Ureter (tissue), 1 donor: ENCODE measurements at regions not wholly inside any gene's neighbourhood (a gene's known extent, or its start where the extent isn't known, plus 50 kb on each side); places are given as distances from the start of the nearest gene placed in this dataset.

Experiments
- DNase-seq: peaks from one replicate; pipeline ENCODE4 v3.0.0-alpha.2; 2020; ENCODE audit warnings: low spot score
- donor health status: DM: yes; HTN: yes; CAD: no.

DNA sequence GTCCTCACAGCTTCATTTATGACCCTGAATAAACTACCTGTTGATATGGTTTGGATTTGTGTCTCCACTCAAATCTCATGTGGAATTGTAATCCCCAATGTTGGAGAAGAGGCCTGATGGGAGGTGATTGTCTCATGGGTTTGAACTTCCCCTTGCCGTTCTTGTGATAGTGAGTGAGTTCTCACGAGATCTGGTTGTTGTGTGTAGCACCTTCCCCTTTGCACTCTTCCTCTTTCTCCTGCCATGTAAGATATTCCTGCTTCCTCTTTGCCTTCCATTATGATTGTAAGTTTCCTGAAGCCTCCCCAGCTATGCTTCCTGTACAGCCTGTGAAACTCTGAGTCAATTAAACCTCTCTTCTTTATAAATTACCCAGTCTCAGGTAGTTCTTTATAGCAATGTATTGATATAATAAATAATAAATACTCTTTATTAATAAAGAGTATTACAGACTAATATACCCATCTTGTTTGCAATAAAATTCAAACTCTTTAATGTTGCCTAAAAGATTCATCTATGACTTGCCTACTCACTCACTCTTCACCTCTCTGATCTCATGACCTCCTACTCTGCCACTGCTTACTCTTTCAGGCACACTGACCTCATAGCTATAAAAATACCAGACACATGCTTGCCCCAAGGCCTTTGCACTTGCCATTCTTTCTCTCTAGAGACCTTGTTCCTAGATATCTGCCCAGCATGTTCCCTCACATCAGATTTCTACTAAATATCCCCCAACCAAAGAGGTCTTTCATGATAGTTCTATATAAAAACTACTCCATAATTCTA lies 256.4 kb upstream of the MARCKS start:
- DNase-seq: no peak

DNA sequence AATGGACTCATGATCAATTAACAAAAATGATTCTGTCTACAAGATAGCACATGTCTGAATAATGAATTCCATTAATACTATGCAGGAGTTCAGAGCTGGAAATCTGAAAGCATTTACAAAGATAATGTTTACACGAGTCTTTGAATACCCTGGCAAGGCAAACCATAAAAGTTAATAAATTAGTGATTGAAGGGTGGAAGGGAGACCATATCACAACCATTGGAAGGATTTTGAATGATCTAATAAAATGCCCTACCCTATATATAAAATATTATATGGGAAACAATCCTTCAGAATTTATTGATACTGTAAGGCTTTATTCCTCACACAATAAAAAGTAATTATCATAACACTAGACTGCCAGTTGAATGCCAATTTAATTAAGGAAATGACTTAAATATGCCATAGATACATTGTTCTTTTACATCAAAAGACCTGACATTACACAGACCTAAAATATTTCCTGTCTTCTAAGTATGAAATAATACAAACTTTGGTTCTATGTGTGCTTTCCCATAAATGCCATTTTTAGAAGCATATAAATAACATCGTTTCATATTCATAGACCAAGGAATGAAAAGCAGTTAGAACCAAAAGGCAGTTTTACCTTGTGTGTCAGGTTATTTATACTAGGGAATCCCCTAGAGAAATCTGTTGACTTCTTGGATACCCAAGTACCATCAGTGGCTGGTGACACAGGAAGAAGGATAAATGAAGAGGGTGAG lies 249.2 kb upstream of the MARCKS start:
- DNase-seq: no peak

DNA sequence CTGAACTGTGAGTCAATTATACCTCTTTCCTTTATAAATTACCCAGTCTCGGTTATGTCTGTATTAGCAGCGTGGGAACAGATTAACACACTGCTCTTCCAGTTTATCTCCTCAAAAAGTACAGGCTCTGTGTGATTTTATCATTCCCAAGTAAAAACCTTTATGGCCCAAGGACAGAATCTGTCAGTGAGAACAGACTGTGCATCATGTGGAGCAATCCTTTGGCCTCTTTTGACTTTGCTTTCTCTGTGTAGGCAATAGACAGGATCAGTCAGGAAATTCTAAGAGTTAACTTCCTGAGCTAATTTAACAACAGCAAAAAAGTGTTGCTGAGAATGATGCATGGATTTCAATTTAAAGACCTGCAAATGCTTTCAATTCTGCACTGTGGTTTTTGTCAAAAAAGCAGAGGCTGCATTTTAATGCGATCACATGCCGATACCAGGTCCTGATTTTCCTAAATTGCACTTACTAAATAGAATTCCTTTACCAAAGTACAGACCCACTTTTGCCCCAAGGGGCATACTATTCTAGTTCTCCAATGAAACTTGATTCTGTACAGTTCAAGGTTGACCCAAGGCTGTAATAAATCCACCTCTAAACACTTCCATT lies 246.7 kb upstream of the MARCKS start:
- DNase-seq: no peak

DNA sequence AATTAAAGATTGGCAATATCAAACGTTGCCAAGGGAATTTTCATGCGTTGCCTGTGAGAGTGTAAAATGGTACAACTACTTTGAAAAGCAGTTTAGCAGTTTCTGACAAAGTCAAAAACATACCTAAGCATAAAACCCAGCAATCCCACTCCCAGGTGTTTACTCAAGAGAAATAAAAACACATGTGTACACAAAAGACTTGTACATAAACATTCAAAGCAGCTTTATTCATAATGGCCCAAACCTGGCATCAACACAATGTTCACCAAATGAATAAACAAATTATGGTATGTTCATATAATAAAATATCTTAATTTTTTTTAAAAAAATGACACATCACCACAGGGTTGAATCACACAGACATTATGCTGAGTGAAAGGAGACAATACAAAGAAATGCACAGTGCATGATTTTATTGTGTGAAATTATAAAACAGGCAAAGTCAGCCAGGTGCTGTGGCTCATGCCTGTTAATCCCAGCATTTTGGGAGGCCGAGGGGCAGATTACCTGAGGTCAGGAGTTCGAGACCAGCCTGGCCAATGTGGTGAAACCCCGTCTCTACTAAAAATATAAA lies 240.4 kb upstream of the MARCKS start:
- DNase-seq: no peak

DNA sequence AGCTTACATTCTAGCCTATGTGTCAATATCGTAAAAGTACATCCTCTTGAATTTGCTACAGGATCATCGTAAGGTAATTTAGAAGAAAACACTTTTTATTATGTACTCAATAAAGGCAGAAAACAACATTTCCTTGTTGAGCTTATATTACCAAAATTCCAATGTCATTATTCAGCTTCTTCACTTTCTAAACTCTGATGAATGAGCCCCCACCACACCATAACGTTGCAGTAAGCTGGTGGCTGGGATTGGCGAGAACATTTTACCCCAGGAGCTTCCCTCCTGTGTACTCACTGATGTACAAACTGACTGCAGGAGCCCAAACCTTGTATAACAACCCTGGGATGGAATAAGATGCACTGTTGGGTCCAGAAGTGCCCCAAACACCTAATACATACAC lies 238.1 kb upstream of the MARCKS start:
- no peak for DNase-seq

DNA sequence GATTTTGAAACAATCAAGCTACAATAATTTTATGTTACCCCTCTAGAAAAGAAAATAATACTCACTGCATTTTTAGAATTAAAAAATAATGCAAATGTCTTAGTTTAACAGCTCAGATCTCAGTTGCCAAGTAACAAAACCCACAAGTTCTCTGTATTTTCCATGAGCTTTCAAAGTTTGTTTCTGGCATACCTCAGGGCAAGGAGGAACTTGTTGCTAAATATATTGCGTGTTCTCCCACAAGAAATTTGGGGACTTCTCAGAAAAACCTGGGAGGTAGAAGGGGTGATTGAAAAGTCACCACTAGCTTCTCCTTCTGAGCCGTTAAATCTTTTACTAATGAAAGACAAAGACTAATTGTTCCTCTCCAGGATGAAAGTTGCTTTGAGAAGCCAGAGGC lies 236.8 kb upstream of the MARCKS start:
- DNase-seq: no peak

DNA sequence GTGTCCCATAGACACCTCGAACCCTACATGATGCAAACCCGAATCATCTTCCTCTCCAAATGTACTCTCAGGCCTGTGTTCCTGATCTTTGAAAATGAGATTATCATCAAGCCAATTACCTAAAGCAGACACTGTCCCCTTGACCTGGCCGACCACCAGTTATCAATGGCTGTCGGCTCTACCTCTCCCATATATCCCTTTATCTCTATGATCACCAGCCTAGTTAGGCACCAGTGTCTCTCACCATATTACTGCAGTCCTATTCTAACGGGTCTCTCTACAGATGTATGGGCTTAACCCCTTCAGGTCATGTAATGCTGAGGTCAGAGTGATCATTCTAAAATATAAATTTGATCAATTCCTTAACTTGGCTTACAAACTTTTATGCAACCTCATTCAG lies 234.9 kb upstream of the MARCKS start:
- no peak for DNase-seq

DNA sequence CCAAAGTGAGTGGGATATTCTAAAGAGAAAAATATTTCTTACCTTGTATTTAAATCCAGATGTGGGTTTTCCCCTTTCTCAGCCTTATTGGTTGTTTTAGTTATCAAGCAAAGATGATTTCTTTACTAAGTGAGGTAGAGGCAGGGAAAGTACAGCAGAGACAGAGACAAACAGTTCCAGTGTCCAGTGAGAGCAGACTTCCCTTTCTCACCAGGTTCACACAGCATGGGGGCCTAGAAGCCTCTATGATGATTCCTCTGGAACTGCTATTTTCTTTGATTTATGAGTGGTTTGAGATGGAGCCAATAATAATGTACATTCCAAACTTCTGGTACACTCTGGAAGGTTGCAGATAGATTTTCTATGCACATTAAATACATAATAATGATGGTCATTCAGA lies 234.0 kb upstream of the MARCKS start:
- DNase-seq: no peak

- DNase-seq: no peak
Observed at GRCh38 chr6:113625850-113626249, 231.3 kb upstream of the MARCKS start.

DNA sequence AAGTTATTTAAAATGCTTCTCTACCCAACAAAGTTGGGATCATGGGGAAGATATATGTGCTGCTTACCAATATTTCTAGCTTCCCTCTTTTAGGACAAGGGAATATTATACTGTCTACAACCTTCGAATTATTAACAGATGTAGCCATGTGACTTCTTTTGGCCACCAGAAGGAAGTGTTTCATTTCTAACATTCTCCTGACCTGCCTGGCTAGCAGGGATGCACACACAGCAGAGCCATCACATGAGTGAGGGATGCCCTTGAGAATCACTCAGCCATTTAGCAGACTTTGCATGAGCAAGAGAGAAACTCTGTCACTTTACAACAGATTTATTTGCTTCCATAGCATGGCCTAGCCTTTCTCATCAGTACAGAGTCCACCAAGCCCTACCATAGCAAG lies 230.7 kb upstream of the MARCKS start:
- DNase-seq: no peak

GRCh38 chr6:113627480-113627879 lies 229.7 kb upstream of the MARCKS start:
- no peak for DNase-seq

DNA sequence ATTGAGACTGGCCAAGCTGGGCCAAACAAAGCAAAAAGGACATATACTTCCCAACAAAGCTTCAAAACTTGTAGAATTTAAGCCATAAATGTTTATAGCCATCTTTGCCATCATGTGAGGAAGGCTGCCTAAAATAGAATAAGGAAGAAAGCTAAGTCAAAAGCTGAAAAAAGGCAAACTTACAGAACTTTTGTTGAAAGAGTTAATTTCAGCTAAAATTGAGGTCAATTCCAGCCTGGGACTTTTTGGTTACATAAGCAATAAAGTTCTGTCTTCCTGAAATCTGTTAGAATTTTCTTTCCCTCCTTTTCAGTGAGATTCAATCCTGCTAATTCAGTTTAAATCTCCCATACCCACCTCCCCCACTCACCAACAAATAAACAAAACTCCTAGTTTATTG lies 227.9 kb upstream of the MARCKS start:
- no peak for DNase-seq

DNA sequence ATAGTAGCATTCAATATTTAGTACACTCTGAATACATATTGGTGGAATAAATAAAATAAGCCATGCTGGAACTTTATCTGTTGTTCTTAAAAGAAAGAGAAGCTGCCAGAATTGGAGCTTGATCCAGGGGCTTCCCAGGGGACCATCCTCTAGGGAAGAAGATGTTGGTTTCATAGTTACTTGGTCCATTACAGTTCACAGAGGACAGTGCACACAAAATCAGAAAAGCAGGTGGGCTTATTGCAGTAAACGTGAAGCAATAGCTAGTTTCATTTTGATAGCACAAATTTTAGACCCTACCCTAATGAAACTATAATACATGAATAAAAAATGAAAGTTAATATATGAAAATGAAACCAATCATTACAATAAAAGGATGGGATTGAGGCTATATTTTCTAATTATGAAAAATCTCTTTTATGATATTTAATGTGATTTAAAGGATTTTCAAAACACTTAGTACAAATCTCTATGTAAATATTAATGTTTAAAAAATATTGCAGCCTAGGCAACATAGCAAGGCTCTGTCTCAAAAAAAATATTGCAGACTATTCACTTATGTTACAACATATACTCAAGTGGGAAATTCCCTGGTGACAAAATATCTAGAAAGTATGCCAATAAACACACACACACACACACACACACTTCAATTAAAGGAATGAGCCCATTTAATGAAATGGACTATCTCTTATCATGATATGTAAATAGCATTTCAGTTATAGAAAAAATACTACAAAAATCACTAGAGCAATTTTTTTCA lies 227.0 kb upstream of the MARCKS start:
- DNase-seq: no peak

DNA sequence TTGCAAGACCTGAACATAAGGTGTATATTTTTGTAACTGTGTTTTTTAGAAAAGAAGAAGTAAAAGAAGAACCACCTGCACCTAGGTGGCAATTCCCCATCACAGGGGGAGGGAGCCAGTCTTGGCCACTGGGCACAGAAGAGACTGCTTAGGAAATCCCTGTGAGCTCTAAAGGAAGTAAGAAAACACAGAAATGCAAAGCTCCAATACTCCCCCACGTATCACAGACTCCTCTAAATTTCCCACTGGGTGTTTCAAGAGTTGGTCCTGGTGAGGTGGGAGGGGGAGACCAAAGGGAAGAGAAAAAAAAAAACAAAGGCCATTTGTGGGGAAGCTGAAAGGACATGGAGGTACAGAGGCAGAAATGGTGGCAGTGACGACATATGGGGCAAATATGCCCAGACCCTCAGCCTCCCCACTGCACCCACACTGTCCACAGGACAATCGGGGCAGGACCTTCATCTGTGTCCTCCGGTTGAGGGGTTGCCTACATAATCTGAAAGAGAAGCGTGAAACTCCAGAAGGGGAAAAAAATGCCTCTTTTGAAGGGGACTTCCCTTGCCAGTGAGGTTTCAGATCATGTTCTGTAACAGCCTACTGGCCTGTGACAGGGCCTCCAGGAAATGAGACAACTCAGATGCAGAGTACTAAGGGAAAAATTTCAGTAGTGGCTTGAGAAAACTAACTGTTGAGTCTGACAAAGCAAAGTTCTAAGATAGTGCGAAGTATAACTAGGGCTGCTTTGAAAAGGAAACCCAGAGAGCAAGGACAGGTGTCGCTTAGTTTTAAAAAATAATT lies 226.2 kb upstream of the MARCKS start:
- DNase-seq: no peak

GRCh38 chr6:113631666-113632065 lies 225.5 kb upstream of the MARCKS start:
- no peak for DNase-seq

DNA sequence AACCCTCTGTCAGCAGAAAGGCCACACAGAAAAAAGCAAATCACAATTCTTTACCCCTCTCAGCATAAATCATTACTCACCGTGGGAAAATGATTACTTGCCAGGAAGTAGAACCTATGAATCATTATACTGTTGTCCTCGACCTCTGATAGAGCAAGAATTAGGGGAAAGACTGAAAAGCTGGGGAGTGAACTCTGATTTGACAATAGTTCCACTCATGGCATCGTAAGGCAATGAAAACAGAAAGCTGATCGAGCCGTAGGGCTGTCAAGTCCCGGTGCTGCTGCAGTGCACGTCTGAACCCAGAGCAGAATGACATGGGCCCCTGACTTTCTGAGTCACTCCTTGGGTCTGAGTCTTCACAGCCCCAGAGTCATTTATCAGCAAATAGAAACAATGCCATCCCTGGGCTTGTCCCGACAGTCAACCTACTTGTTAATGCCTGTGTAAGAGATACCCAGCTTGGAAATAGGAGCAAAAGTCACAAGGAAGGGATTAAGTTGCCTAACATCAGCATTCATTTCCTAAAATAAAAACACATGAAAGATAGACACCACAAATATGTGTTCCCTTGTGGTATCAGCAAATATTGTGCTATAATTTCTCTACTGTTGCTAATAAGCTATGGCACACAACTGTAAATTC lies 224.8 kb upstream of the MARCKS start:
- peak; percentile 83 for DNase-seq

GRCh38 chr6:113633638-113634037 lies 223.5 kb upstream of the MARCKS start:
- no peak for DNase-seq

DNA sequence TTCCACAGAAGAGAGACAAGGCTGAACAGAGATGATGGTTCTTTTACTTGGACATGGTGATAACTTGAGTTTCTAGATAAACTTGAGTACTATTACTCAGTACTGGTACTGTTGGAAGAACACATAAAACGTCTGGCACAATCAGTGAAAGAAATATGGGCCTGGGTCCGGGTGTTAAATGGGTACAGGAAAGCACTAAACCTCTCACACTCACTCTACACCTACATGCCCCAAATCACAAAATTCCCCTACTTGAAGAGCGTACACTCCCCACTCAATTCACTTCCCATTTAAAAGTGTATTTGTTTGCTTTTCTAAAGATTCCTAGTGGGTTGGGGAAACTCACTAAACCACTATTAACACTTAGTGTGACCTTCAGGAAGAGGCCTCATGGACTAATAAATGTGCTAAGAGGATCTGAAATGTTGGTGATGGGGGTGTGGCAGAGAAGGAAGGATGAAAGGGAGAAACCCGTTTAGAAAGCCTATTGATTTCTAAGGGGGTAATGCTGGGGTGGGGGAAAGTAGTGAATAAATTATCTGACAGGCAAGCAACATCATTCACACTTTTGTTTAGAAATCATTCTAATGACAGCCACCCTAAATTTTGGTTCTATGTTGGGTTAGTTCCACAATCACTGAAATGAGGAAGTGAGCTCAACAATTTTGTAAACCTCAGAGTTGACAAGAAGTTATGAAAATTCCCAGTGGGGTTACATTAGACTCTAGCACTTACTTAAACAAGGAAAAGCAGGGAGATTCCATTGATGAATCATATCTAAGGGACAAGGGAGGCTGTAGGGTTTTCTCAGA lies 222.6 kb upstream of the MARCKS start:
- DNase-seq: no peak

DNA sequence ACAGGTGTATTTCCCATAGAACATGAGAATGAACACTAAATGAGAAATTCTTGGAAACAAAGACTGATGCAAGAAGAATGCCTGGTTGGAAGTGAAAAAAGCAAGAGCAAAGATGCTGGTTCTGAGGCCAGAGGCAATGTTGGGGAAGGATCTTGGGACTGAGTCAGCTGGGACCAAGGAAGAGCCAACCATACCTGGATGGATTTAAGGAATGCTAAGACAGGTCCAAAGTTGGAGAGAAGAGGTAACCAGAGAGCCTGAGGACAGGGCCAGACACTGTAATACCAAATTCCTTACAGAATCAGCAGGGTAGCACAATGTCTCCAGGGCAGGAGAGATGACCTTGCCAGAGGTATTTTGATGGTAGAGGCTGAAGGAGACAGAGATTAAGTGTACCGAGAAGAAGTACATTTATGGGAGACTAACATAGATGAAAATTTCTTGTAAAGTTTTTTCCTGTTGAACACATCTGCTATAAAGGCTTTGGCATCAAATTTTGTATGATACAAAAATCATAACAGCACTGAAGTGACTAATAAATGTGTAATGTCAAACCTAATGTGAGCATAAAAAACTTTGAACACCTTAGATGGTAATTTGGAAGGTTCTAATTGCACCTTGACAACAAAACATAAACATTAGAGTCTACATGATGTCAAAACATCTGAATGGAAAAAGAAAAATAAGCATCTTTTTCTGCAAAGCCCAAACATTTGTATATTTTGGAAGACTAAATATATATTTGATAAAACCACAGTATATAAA lies 221.7 kb upstream of the MARCKS start:
- no peak for DNase-seq
